ENCODE measurements at regions not wholly inside any gene's neighbourhood (a gene's known extent, or its start where the extent isn't known, plus 50 kb on each side); places are given as distances from the start of the nearest gene placed in this dataset.

- no peak for TF ChIP-seq POLR2A (IDR thresholded peaks at IDR 0.05)
- TF ChIP-seq EP300 (IDR thresholded peaks at IDR 0.05): no peak
- no peak for TF ChIP-seq CTCF (IDR thresholded peaks at IDR 0.05)
Observed at GRCh38 chr9:104999136-104999535, 71.2 kb upstream of the ABCA1 start.

Data from upper lobe of left lung (tissue), 4 donors.